Right atrium auricular region (tissue), 2 donors: ENCODE measurements at regions not wholly inside any gene's neighbourhood (a gene's known extent, or its start where the extent isn't known, plus 50 kb on each side); places are given as distances from the start of the nearest gene placed in this dataset.

Source experiments
- DNase-seq: peaks from one replicate; pipeline ENCODE4 v3.0.0-alpha.2; 2019; ENCODE audit warnings: low spot score
- H3K27ac ChIP-seq, 2 donors: fragments of 200-600 bp; sonication (generic); 1 replicate in 1 of 2; 2 replicates in 1 of 2; pipeline ENCODE4 v1.5.1; 2016 to 2019
- H3K27me3 ChIP-seq, 2 donors: fragments of 200-600 bp; sonication (generic); one replicate each; pipeline versions ENCODE4 v1.5.1 to v1.6.0; 2017 to 2019
- H3K36me3 ChIP-seq: fragments of 200-600 bp; sonication (generic); one replicate; pipeline ENCODE4 v1.5.1; 2016
- H3K4me1 ChIP-seq, 2 donors: fragments of 200-600 bp; sonication (generic); one replicate each; pipeline versions ENCODE4 v1.5.1 to v1.6.0; 2017 to 2019
- H3K4me3 ChIP-seq, 2 donors: fragments of 200-600 bp; sonication (generic); 1 replicate in 1 of 2; 2 replicates in 1 of 2; pipeline ENCODE4 v1.5.1; 2017 to 2019; ENCODE audit warnings: mild to moderate bottlenecking in 1 of 2, moderate library complexity in 1 of 2
- H3K9me3 ChIP-seq, 2 donors: fragments of 200-600 bp; sonication (generic); one replicate each; pipeline ENCODE4 v1.5.1; 2019
- TF ChIP-seq, protein P1 (sequence below), 2 donors: fragments of 200-600 bp; sonication (generic); IDR thresholded peaks; one replicate each; pipeline ENCODE4 v1.5.1; 2019; ENCODE audit warnings: antibody characterized with exemption in 2 of 2

DNA sequence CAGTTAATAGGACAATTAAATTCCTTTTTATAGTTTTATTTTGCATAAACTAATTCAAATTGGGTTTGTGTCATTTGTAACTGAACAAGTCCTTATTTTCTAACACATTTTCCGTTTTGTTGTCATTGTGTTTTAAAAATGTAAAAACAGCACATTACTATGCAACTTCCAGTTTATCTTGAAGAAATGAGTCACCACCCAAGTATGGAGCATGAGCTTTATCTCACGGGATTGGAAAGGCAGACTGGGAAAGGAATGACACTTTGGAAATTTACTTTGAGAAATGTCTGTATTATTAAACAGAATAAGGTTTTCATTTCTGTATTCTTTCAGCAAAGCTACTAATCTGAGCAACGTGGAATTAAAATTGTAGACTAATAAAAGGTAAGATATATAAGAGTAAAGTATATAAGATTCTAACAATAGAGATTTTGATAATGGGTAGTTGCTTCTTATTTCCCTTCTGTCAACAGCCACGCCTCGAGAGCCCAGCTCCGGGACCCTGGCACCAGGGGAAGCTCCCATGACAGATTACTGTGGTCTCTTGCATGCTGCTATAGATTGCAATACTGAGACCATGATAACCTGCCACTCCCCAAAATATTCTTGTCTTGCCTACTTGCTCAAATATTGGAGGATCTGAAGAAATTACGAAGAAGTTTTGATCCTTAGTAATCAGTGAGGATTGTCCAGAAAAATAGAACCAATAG lies 433.1 kb downstream of the CHSY3 start:
- H3K27ac ChIP-seq, result no peak overlapping the region
- peaks cover 0 to 5% of the 10 kb centered on the region in 2 donors for H3K4me1 ChIP-seq
- no peak for DNase-seq
- TF ChIP-seq, protein P1, sequence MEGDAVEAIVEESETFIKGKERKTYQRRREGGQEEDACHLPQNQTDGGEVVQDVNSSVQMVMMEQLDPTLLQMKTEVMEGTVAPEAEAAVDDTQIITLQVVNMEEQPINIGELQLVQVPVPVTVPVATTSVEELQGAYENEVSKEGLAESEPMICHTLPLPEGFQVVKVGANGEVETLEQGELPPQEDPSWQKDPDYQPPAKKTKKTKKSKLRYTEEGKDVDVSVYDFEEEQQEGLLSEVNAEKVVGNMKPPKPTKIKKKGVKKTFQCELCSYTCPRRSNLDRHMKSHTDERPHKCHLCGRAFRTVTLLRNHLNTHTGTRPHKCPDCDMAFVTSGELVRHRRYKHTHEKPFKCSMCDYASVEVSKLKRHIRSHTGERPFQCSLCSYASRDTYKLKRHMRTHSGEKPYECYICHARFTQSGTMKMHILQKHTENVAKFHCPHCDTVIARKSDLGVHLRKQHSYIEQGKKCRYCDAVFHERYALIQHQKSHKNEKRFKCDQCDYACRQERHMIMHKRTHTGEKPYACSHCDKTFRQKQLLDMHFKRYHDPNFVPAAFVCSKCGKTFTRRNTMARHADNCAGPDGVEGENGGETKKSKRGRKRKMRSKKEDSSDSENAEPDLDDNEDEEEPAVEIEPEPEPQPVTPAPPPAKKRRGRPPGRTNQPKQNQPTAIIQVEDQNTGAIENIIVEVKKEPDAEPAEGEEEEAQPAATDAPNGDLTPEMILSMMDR (IDR thresholded peaks at IDR 0.05), result no peak
- no peaks in the 10 kb centered on the region for H3K27me3 ChIP-seq
- no peak overlapping the region for H3K4me3 ChIP-seq
- H3K9me3 ChIP-seq, result no peaks in the 10 kb centered on the region
- no peaks in the 10 kb centered on the region for H3K36me3 ChIP-seq

DNA sequence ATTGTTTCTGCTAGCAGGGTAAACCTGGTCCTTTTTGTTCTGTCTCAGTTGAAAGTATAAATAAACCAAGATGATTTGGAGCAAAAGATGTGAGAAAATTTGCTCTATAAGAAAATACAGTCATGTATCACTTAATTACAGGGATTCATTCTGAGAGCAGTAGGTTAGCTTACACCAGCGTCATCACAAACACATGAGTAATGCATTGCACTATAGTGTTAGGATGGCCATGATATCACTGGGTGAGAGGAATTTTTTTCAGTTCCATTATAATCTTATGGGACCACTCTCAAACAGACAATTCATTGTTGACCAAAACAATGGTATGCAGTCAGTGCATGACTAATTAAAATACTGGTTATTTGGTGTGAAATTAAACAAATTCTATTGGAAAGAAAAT lies 430.9 kb downstream of the CHSY3 start:
- TF ChIP-seq, protein P1 (IDR thresholded peaks at IDR 0.05), result no peak
- no peaks in the 10 kb centered on the region for H3K27me3 ChIP-seq
- no peak for DNase-seq

DNA sequence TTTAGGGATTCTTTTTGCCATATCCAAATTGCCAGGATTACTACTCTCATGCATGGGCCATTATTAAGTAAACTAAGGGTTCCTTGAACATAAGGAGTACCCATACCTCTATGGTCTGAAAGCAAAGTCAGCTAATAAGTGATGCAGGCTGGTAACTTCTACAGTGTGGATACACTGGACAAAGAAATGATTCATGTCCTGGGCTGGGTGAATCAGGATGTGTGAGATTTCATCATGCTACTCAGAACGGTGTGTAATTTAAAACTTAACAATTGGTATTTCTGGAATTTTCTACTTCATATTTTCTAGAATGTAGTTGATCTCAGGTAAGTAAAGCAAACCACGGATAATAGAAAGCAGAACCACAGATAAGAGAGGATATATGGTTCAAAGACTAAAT lies 428.8 kb downstream of the CHSY3 start:
- Histone ChIP-seq H3K9me3 (no peaks in the 10 kb centered on the region), H3K27me3 (no peaks in the 10 kb centered on the region), H3K27ac (no peak overlapping the region), H3K36me3 (no peaks in the 10 kb centered on the region), H3K4me1 (peaks cover 0 to 5% of the 10 kb centered on the region in 2 donors), H3K4me3 (no peak overlapping the region)
- TF ChIP-seq, protein P1 (IDR thresholded peaks at IDR 0.05), result no peak
- no peak for DNase-seq

More for the DNA sequence above, 430.9 kb downstream of the CHSY3 start:
- Histone ChIP-seq H3K9me3 (no peaks in the 10 kb centered on the region), H3K4me3 (no peak overlapping the region), H3K4me1 (peaks cover 0 to 5% of the 10 kb centered on the region in 2 donors), H3K36me3 (no peaks in the 10 kb centered on the region), H3K27ac (no peak overlapping the region)

DNA sequence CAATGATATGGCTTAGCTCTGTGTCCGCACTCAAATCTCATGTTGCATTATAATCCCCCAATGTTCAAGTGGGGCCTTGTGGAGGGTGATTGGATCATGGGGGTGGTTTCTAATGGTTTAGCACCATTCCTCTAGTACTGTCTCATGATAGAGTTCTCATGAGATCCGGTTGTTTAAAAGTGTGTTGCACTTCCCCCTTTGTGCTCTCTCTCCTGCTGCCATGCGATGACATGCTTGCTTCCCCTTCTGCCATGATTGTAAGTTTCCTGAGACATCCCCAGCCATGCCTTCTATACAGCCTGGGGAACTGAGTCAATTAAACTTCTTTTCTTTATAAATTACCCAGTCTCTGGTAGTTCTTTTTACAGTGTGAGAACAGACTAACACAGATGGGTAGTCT lies 427.1 kb downstream of the CHSY3 start:
- Histone ChIP-seq H3K27ac (no peak overlapping the region), H3K9me3 (no peaks in the 10 kb centered on the region), H3K27me3 (no peaks in the 10 kb centered on the region), H3K4me3 (no peak overlapping the region), H3K4me1 (no peaks in the 10 kb centered on the region), H3K36me3 (no peaks in the 10 kb centered on the region)
- no peak for DNase-seq
- TF ChIP-seq, protein P1 (IDR thresholded peaks at IDR 0.05), result no peak

DNA sequence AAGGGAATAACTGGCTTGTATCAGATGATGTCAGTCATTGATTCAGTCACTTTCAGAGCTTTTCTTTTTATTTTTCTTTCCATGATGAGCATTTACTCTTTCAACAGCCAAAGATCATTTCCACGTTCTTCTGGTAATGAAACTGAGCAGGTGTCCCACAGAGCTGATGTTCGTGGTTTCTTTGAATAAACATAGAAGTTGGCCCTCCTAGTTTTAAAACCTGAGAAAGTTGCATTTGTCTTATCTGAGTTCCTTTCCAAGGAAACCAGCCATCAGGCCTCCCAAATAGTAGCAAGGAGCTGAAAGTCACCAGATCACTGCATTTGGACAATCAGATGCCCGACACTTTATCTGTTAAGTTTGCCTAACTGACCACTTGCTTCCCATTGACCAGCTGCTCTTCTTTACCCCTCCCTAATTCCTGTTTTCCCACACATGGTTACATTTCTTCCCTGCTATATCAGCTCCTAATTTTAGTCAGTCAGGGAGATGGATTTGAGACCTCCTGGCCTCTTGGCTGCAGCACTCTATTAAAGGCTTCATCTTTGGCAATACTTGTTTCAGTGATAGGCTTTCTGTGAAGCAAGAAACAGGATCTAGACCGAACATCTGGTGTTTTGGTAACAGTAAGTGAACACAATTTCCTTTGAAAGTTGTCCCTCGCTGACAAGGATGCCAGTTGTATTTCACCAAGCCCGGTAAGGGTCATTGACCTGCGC lies 420.8 kb downstream of the CHSY3 start:
- H3K27me3 ChIP-seq, result no peaks in the 10 kb centered on the region
- no peaks in the 10 kb centered on the region for H3K9me3 ChIP-seq
- no peak for DNase-seq
- TF ChIP-seq, protein P1 (IDR thresholded peaks at IDR 0.05), result no peak
- no peak overlapping the region for H3K4me3 ChIP-seq
- no peak overlapping the region for H3K27ac ChIP-seq
- no peaks in the 10 kb centered on the region for H3K36me3 ChIP-seq
- H3K4me1 ChIP-seq, result no peaks in the 10 kb centered on the region
